Stomach (tissue), 4 donors: ENCODE measurements at regions not wholly inside any gene's neighbourhood (a gene's known extent, or its start where the extent isn't known, plus 50 kb on each side); places are given as distances from the start of the nearest gene placed in this dataset.

Source experiments
- CTCF ChIP-seq, 7 experiments: fragments of 450-650 bp in 4 of 7; fragments of 200-600 bp in 3 of 7; sonication (generic) in 3 of 7; IDR thresholded peaks; one replicate each; pipeline ENCODE4 v1.5.1; 2016 to 2019; ENCODE audit warnings: antibody characterized with exemption in 7 of 7, control low read depth in 2 of 7, mild to moderate bottlenecking in 1 of 7
- EP300 ChIP-seq: sonication (generic); formaldehyde crosslinking; IDR thresholded peaks from one replicate; pipeline ENCODE4 v1.6.1; 2017; ENCODE audit warnings: antibody characterized with exemption
- POLR2A ChIP-seq, 4 donors: fragments of 450-650 bp; IDR thresholded peaks; one replicate each; pipeline ENCODE4 v1.6.1; 2016; ENCODE audit warnings: antibody characterized with exemption in 4 of 4, control low read depth in 2 of 4, mild to moderate bottlenecking in 1 of 4, moderate library complexity in 1 of 4
- POLR2AphosphoS5 ChIP-seq, 3 donors: sonication (generic); formaldehyde crosslinking; IDR thresholded peaks; one replicate each; pipeline ENCODE4 v1.6.1; 2016; ENCODE audit warnings: antibody characterized with exemption in 3 of 3

- TF ChIP-seq CTCF (IDR thresholded peaks at IDR 0.05): no peak
- no peak for TF ChIP-seq EP300
- no peak for TF ChIP-seq POLR2A (IDR thresholded peaks at IDR 0.05)
- TF ChIP-seq POLR2AphosphoS5 (IDR thresholded peaks at IDR 0.05): no peak
Measured at GRCh38 chr13:76638882-76639281, 247.3 kb downstream of the KCTD12 start.
